ENCODE measurements at regions not wholly inside any gene's neighbourhood (a gene's known extent, or its start where the extent isn't known, plus 50 kb on each side); places are given as distances from the start of the nearest gene placed in this dataset.
"Not testable (repeated sequence)": the region's sequence is repeated elsewhere in the genome, so short reads cannot be mapped to it uniquely, and the experiment has no call there.

- BruUV-seq (replicated peaks), result no TSS peak
- CTCF ChIA-PET (ENCODE audit: unreplicated experiment), result no interaction called here
These were observed 317.8 kb downstream of the SH2D4B start for GRCh38 chr10:80855348-80855971.

GRCh38 chr10:80856186-80856585 is 318.5 kb downstream of the SH2D4B start:
- Histone ChIP-seq H3K4me2 (ENCODE audit: low read length) (no peak overlapping the region), H3K36me3 (ENCODE audit: insufficient read depth, low read length) (no peaks in the 10 kb centered on the region), H4K20me1 (ENCODE audit: insufficient read depth, low read length) (no peaks in the 10 kb centered on the region), H3K27ac (ENCODE audit: low read depth, low read length, poor library complexity, severe bottlenecking) (no peak overlapping the region), H3K4me3 (ENCODE audit: low read depth, low read length, poor library complexity, severe bottlenecking) (no peak overlapping the region), H3K4me1 (ENCODE audit: insufficient read depth, low read length, poor library complexity, severe bottlenecking) (no peaks in the 10 kb centered on the region), H3K79me2 (ENCODE audit: insufficient read depth, low read depth, low read length) (no peaks in the 10 kb centered on the region), H2AFZ (ENCODE audit: low read length) (no peak overlapping the region), H3K9me2 (ENCODE audit: insufficient read depth, low read length) (no peaks in the 10 kb centered on the region), H3K9me3 (ENCODE audit: low read length) (no peaks in the 10 kb centered on the region)
- DNase-seq (ENCODE audit: low spot score), result no peak
- no TSS peak for BruUV-seq (replicated peaks)
- ChIA-PET POLR2A (no interaction called here), CTCF (ENCODE audit: unreplicated experiment) (no interaction called here)
- TF ChIP-seq CTCF (conservative IDR thresholded peaks at IDR 0.05; ENCODE audit: low read length), result no peak
- no peak for TF ChIP-seq EZH2phosphoT487 (IDR thresholded peaks at IDR 0.05; ENCODE audit: borderline replicate concordance, low read depth, low read length)
- intact Hi-C loops (cut with micrococcal nuclease; ENCODE audit: unreplicated experiment), result no loop called here

More at GRCh38 chr10:80855348-80855971, 317.8 kb downstream of the SH2D4B start:
- POLR2A ChIA-PET, result interaction anchor here (0.5 kb wide), 1 partner anchor 39 kb away, joined by 3 read pairs; no protein-coding TSS in a partner anchor
- no peaks in the 10 kb centered on the region for H3K9me2 ChIP-seq (ENCODE audit: insufficient read depth, low read length)
- H3K4me1 ChIP-seq (ENCODE audit: insufficient read depth, low read length, poor library complexity, severe bottlenecking), result no peaks in the 10 kb centered on the region
- no peak overlapping the region for H3K4me3 ChIP-seq (ENCODE audit: low read depth, low read length, poor library complexity, severe bottlenecking)
- peak; percentile 33 for DNase-seq (ENCODE audit: low spot score)
- no peaks in the 10 kb centered on the region for H4K20me1 ChIP-seq (ENCODE audit: insufficient read depth, low read length)
- TF ChIP-seq CTCF (conservative IDR thresholded peaks at IDR 0.05; ENCODE audit: low read length), result peak; percentile 64
- no peak for TF ChIP-seq EZH2phosphoT487 (IDR thresholded peaks at IDR 0.05; ENCODE audit: borderline replicate concordance, low read depth, low read length)
- H2AFZ ChIP-seq (ENCODE audit: low read length), result no peak overlapping the region
- intact Hi-C loops (cut with micrococcal nuclease; ENCODE audit: unreplicated experiment), result no loop called here
- no peaks in the 10 kb centered on the region for H3K79me2 ChIP-seq (ENCODE audit: insufficient read depth, low read depth, low read length)
- no peak overlapping the region for H3K27ac ChIP-seq (ENCODE audit: low read depth, low read length, poor library complexity, severe bottlenecking)
- H3K36me3 ChIP-seq (ENCODE audit: insufficient read depth, low read length), result no peaks in the 10 kb centered on the region
- no peaks in the 10 kb centered on the region for H3K9me3 ChIP-seq (ENCODE audit: low read length)
- no peak overlapping the region for H3K4me2 ChIP-seq (ENCODE audit: low read length)

GRCh38 chr10:80859279-80859678 is 321.6 kb downstream of the SH2D4B start:
- H3K79me2 ChIP-seq (ENCODE audit: insufficient read depth, low read depth, low read length); H3K36me3 ChIP-seq (ENCODE audit: insufficient read depth, low read length); POLR2A ChIA-PET; CTCF ChIA-PET (ENCODE audit: unreplicated experiment); H3K9me3 ChIP-seq (ENCODE audit: low read length); H3K4me2 ChIP-seq (ENCODE audit: low read length); H3K4me1 ChIP-seq (ENCODE audit: insufficient read depth, low read length, poor library complexity, severe bottlenecking); H3K27ac ChIP-seq (ENCODE audit: low read depth, low read length, poor library complexity, severe bottlenecking); BruUV-seq (replicated peaks); H3K9me2 ChIP-seq (ENCODE audit: insufficient read depth, low read length); DNase-seq (ENCODE audit: low spot score); intact Hi-C loops (cut with micrococcal nuclease; ENCODE audit: unreplicated experiment); H3K4me3 ChIP-seq (ENCODE audit: low read depth, low read length, poor library complexity, severe bottlenecking); H4K20me1 ChIP-seq (ENCODE audit: insufficient read depth, low read length); H2AFZ ChIP-seq (ENCODE audit: low read length): not testable (repeated sequence)

Data from OCI-LY7 (cell line).